ENCODE measurements at regions not wholly inside any gene's neighbourhood (a gene's known extent, or its start where the extent isn't known, plus 50 kb on each side); places are given as distances from the start of the nearest gene placed in this dataset.

DNA sequence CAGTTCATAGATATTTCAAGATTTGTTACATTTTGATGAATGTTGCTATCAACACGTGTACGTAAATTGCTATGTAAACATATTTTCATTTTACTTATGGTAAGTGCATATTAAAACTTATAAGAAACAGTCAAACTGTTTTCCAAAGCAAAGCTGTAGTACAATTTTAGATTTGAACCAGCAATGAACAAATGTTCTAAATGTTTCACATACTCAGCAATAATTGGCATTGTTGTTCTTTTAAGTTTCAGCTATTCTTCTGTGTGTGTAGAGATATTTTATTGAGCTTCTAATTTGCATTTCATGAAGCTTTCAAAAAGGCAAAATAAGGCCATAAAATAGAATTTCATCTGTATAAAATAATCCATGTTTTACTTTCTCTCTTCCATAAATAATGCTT lies 1433.2 kb downstream of the LRFN5 start:
- H3K27ac ChIP-seq: no peak overlapping the region
- H3K9me3 ChIP-seq: no peaks in the 10 kb centered on the region
- no peaks in the 10 kb centered on the region for H3K27me3 ChIP-seq (replicated peaks; ENCODE audit: insufficient read depth)
- no peaks in the 10 kb centered on the region for H3K36me3 ChIP-seq
- H3K4me3 ChIP-seq: no peak overlapping the region
- TF ChIP-seq, protein P1, sequence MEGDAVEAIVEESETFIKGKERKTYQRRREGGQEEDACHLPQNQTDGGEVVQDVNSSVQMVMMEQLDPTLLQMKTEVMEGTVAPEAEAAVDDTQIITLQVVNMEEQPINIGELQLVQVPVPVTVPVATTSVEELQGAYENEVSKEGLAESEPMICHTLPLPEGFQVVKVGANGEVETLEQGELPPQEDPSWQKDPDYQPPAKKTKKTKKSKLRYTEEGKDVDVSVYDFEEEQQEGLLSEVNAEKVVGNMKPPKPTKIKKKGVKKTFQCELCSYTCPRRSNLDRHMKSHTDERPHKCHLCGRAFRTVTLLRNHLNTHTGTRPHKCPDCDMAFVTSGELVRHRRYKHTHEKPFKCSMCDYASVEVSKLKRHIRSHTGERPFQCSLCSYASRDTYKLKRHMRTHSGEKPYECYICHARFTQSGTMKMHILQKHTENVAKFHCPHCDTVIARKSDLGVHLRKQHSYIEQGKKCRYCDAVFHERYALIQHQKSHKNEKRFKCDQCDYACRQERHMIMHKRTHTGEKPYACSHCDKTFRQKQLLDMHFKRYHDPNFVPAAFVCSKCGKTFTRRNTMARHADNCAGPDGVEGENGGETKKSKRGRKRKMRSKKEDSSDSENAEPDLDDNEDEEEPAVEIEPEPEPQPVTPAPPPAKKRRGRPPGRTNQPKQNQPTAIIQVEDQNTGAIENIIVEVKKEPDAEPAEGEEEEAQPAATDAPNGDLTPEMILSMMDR (IDR thresholded peaks at IDR 0.05): no peak
- DNase-seq (ENCODE audit: low spot score) (no peak), ATAC-seq (ENCODE audit: insufficient number of reproducible peaks, low FRiP score, low read depth) (no peak)
- H3K4me1 ChIP-seq (ENCODE audit: control insufficient read depth in 1 of 2, low read depth in 2 of 2): no peaks in the 10 kb centered on the region

DNA sequence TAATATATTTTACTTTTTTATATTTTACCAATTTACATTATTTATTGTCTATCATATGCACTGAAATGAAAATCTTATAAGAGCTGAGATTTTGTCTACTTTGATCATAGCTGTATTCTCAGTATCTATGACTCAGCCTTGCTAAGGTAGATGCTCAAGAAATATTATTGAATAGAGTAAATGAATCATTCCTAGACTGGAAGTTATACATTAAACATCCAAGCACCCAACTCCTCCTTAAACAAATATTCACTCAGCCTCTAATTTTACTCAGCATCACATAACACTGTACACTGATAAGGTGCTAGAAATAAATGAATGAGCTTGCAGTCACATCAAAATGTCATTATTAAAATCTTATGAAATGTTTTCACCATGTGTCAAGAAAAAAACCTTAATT lies 1424.9 kb downstream of the LRFN5 start:
- Histone ChIP-seq H3K4me3 (no peak overlapping the region), H3K27me3 (replicated peaks; ENCODE audit: insufficient read depth) (no peaks in the 10 kb centered on the region), H3K27ac (no peak overlapping the region), H3K4me1 (ENCODE audit: control insufficient read depth in 1 of 2, low read depth in 2 of 2) (no peaks in the 10 kb centered on the region), H3K9me3 (no peaks in the 10 kb centered on the region), H3K36me3 (no peaks in the 10 kb centered on the region)
- DNase-seq (ENCODE audit: low spot score) (no peak), ATAC-seq (ENCODE audit: insufficient number of reproducible peaks, low FRiP score, low read depth) (no peak)
- TF ChIP-seq, protein P1 (IDR thresholded peaks at IDR 0.05): no peak

DNA sequence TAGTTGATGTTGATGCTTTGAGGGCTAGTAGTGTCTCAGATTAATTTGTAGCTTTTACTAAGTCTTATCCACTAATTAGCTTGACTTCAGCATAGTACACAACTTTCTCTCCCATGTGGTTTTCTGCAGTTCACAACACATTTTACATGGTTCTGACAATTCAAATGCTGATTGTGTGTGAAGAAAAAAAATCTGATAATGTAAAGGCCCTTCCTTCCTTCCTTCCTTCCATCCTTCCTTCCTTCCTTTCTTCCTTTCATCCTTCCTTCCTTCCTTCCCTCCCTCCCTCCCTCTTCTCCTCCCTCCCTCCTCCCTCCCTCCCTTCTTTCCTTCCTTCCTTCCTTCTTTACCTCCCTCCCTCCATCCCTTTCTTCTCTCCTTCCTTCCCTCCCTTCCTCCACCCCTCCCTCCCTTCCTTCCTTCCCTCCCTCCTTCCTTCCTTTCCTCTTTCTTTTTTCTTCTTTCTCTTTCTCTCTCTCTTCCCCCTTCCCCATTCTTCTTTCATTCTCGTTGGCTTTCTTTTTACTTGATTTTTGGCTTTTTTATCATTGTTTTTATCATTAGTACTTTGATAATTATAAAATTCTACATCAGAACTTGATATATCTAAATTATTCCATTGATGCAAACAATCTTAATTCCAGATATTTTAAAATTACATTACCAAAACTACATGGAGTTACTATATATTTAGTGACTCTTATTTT lies 1415.6 kb downstream of the LRFN5 start:
- H3K27ac ChIP-seq: no peak overlapping the region
- H3K27me3 ChIP-seq (replicated peaks; ENCODE audit: insufficient read depth): no peaks in the 10 kb centered on the region
- no peaks in the 10 kb centered on the region for H3K36me3 ChIP-seq
- no peaks in the 10 kb centered on the region for H3K4me1 ChIP-seq (ENCODE audit: control insufficient read depth in 1 of 2, low read depth in 2 of 2)
- DNase-seq (ENCODE audit: low spot score): no peak
- ATAC-seq (ENCODE audit: insufficient number of reproducible peaks, low FRiP score, low read depth): no peak
- no peaks in the 10 kb centered on the region for H3K9me3 ChIP-seq
- no peak overlapping the region for H3K4me3 ChIP-seq
- TF ChIP-seq, protein P1 (IDR thresholded peaks at IDR 0.05): no peak

DNA sequence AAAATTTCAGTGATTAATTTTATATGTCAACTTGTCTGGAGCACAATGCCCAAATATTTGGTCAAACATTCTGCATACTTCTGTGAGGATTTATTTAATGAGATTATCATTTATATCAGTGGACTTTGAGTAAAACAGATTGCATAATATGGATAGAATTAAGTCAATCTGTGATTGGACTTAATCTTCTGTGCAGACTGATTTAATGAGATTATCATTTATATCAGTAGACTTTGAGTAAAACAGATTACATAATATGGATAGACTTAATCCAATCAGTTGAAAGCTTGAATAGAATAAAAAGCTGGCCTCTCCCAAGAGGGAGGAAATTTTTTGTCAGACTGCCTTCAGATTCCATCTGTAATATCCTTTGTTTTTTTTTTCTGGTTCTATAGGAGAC lies 1413.2 kb downstream of the LRFN5 start:
- Histone ChIP-seq H3K9me3 (no peaks in the 10 kb centered on the region), H3K4me1 (ENCODE audit: control insufficient read depth in 1 of 2, low read depth in 2 of 2) (no peaks in the 10 kb centered on the region), H3K4me3 (no peak overlapping the region), H3K27me3 (replicated peaks; ENCODE audit: insufficient read depth) (no peaks in the 10 kb centered on the region), H3K27ac (no peak overlapping the region), H3K36me3 (no peaks in the 10 kb centered on the region)
- DNase-seq (ENCODE audit: low spot score) (no peak), ATAC-seq (ENCODE audit: insufficient number of reproducible peaks, low FRiP score, low read depth) (no peak)
- TF ChIP-seq, protein P1 (IDR thresholded peaks at IDR 0.05): no peak

DNA sequence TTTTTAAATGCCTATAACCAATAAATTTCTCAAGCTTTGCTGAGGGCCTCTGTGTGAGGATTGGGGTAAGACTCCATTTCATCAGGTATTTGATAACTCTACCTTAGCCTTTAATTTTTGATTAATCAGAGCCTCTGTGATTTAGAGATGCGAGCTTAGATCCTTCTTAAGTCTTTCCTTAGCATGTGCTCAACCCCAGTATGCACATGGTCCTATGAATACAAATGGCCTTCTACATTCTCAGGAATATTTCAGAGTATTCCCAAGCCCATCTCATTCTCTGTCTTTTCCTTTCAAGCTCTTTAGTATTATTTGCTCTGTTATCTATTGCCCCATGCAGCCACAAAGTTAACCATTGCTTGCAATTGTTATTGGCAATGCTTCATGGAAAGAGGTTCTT lies 1407.7 kb downstream of the LRFN5 start:
- H3K4me3 ChIP-seq: no peak overlapping the region
- H3K9me3 ChIP-seq: no peaks in the 10 kb centered on the region
- no peaks in the 10 kb centered on the region for H3K36me3 ChIP-seq
- DNase-seq (ENCODE audit: low spot score) (no peak), ATAC-seq (ENCODE audit: insufficient number of reproducible peaks, low FRiP score, low read depth) (no peak)
- no peaks in the 10 kb centered on the region for H3K27me3 ChIP-seq (replicated peaks; ENCODE audit: insufficient read depth)
- TF ChIP-seq, protein P1 (IDR thresholded peaks at IDR 0.05): no peak
- no peak overlapping the region for H3K27ac ChIP-seq
- no peaks in the 10 kb centered on the region for H3K4me1 ChIP-seq (ENCODE audit: control insufficient read depth in 1 of 2, low read depth in 2 of 2)

All from thoracic aorta (tissue), 2 donors.